ENCODE measurements at regions not wholly inside any gene's neighbourhood (a gene's known extent, or its start where the extent isn't known, plus 50 kb on each side); places are given as distances from the start of the nearest gene placed in this dataset.

GRCh38 chr5:18067615-18068014 is 433.4 kb downstream of the TAF11L14 start:
- TF ChIP-seq MAX (IDR thresholded peaks at IDR 0.05) (no peak), EP300 (IDR thresholded peaks at IDR 0.05; ENCODE audit: borderline replicate concordance in 1 of 2, low read depth in 2 of 2, low read length in 2 of 2) (no peak), CTCF (IDR thresholded peaks at IDR 0.05; ENCODE audit: control extremely low read depth in 1 of 3, insufficient read depth in 1 of 3, low read depth in 1 of 3, low read length in 3 of 3) (no peak), RXRA (IDR thresholded peaks at IDR 0.05; ENCODE audit: insufficient read depth, low read depth, low read length) (no peak), FOSL1 (IDR thresholded peaks at IDR 0.05; ENCODE audit: insufficient read depth, low read depth, low read length) (no peak), POLR2A (IDR thresholded peaks at IDR 0.05; ENCODE audit: control extremely low read depth in 1 of 2, low read depth in 2 of 2, low read length in 2 of 2) (no peak), SP4 (IDR thresholded peaks at IDR 0.05; ENCODE audit: low read length) (no peak), JUND (IDR thresholded peaks at IDR 0.05; ENCODE audit: low read length) (no peak), USF2 (IDR thresholded peaks at IDR 0.05; ENCODE audit: low read length) (no peak), SUZ12 (IDR thresholded peaks at IDR 0.05; ENCODE audit: low read length) (no peak), YY1 (IDR thresholded peaks at IDR 0.05; ENCODE audit: low read depth, low read length) (no peak)

All from H1 (cell line).